ENCODE measurements at regions not wholly inside any gene's neighbourhood (a gene's known extent, or its start where the extent isn't known, plus 50 kb on each side); places are given as distances from the start of the nearest gene placed in this dataset.
"Not testable (repeated sequence)": the region's sequence is repeated elsewhere in the genome, so short reads cannot be mapped to it uniquely, and the experiment has no call there.

GRCh38 chr5:34551911-34552433 is 104.2 kb upstream of the RAI14 start:
- no peaks in the 10 kb centered on the region for H3K9me3 Mint-ChIP-seq
- no peak overlapping the region for H3K27ac Mint-ChIP-seq
- no peaks in the 10 kb centered on the region for H3K36me3 Mint-ChIP-seq (ENCODE audit: insufficient read depth)
- H3K27me3 Mint-ChIP-seq: peaks cover 9 to 14% of the 10 kb centered on the region in 2 donors
- ATAC-seq (replicated peaks): no peak
- H3K4me3 Mint-ChIP-seq: no peak overlapping the region
- no peaks in the 10 kb centered on the region for H3K4me1 Mint-ChIP-seq (ENCODE audit: low read depth in 2 of 2)
- no peak for DNase-seq

- H3K4me1 Mint-ChIP-seq (ENCODE audit: low read depth in 2 of 2): no peaks in the 10 kb centered on the region
- no peak overlapping the region for H3K27ac Mint-ChIP-seq
- no peaks in the 10 kb centered on the region for H3K36me3 Mint-ChIP-seq (ENCODE audit: insufficient read depth)
- ATAC-seq (replicated peaks) (no peak), DNase-seq (no peak)
- no peaks in the 10 kb centered on the region for H3K9me3 Mint-ChIP-seq
- no peak overlapping the region for H3K4me3 Mint-ChIP-seq
- H3K27me3 Mint-ChIP-seq: peaks cover 10 to 12% of the 10 kb centered on the region in 2 donors
These were observed 103.4 kb upstream of the RAI14 start for GRCh38 chr5:34552686-34553085.

- H3K36me3 Mint-ChIP-seq (ENCODE audit: insufficient read depth): no peaks in the 10 kb centered on the region
- H3K27ac Mint-ChIP-seq: no peak overlapping the region
- H3K4me3 Mint-ChIP-seq: no peak overlapping the region
- ATAC-seq (replicated peaks) (no peak), DNase-seq (no peak)
- no peaks in the 10 kb centered on the region for H3K4me1 Mint-ChIP-seq (ENCODE audit: low read depth in 2 of 2)
- H3K9me3 Mint-ChIP-seq: no peaks in the 10 kb centered on the region
- peaks cover 16 to 18% of the 10 kb centered on the region in 2 donors for H3K27me3 Mint-ChIP-seq
These were observed 102.5 kb upstream of the RAI14 start for GRCh38 chr5:34553581-34553980.

GRCh38 chr5:34554641-34555040 is 101.5 kb upstream of the RAI14 start:
- ATAC-seq (replicated peaks): no peak
- H3K27me3 Mint-ChIP-seq: peaks cover 10% of the 10 kb centered on the region in 2 donors
- H3K36me3 Mint-ChIP-seq (ENCODE audit: insufficient read depth): no peaks in the 10 kb centered on the region
- no peak overlapping the region for H3K27ac Mint-ChIP-seq
- H3K4me3 Mint-ChIP-seq: no peak overlapping the region
- no peaks in the 10 kb centered on the region for H3K4me1 Mint-ChIP-seq (ENCODE audit: low read depth in 2 of 2)
- no peaks in the 10 kb centered on the region for H3K9me3 Mint-ChIP-seq
- DNase-seq: no peak

GRCh38 chr5:34555699-34556508 is 100.2 kb upstream of the RAI14 start:
- no peak for ATAC-seq (replicated peaks)
- no peak for DNase-seq
- no peaks in the 10 kb centered on the region for H3K9me3 Mint-ChIP-seq
- H3K36me3 Mint-ChIP-seq (ENCODE audit: insufficient read depth): no peaks in the 10 kb centered on the region
- H3K27ac Mint-ChIP-seq: no peak overlapping the region
- H3K4me1 Mint-ChIP-seq (ENCODE audit: low read depth in 2 of 2): no peaks in the 10 kb centered on the region
- H3K27me3 Mint-ChIP-seq: peaks cover 10% of the 10 kb centered on the region in 2 donors
- no peak overlapping the region for H3K4me3 Mint-ChIP-seq

GRCh38 chr5:34556509-34556782 is 99.7 kb upstream of the RAI14 start:
- no peaks in the 10 kb centered on the region for H3K4me1 Mint-ChIP-seq (ENCODE audit: low read depth in 2 of 2)
- ATAC-seq (replicated peaks): no peak
- peaks cover 10% of the 10 kb centered on the region in 2 donors for H3K27me3 Mint-ChIP-seq
- no peak overlapping the region for H3K4me3 Mint-ChIP-seq
- H3K27ac Mint-ChIP-seq: no peak overlapping the region
- H3K9me3 Mint-ChIP-seq: no peaks in the 10 kb centered on the region
- H3K36me3 Mint-ChIP-seq (ENCODE audit: insufficient read depth): peaks cover 2% of the 10 kb centered on the region
- no peak for DNase-seq

- not testable (repeated sequence) for H3K27ac Mint-ChIP-seq; DNase-seq; H3K36me3 Mint-ChIP-seq (ENCODE audit: insufficient read depth); ATAC-seq (replicated peaks); H3K9me3 Mint-ChIP-seq; H3K4me3 Mint-ChIP-seq; H3K4me1 Mint-ChIP-seq (ENCODE audit: low read depth in 2 of 2)
- peaks cover 17 to 19% of the 10 kb centered on the region in 2 donors for H3K27me3 Mint-ChIP-seq
These were observed 94.5 kb upstream of the RAI14 start for GRCh38 chr5:34561581-34561980.

- no peak overlapping the region for H3K27ac Mint-ChIP-seq
- peaks cover 16 to 21% of the 10 kb centered on the region in 2 donors for H3K27me3 Mint-ChIP-seq
- peaks cover 2% of the 10 kb centered on the region for H3K36me3 Mint-ChIP-seq (ENCODE audit: insufficient read depth)
- no peak overlapping the region for H3K4me3 Mint-ChIP-seq
- ATAC-seq (replicated peaks) (no peak), DNase-seq (no peak)
- no peaks in the 10 kb centered on the region for H3K4me1 Mint-ChIP-seq (ENCODE audit: low read depth in 2 of 2)
- H3K9me3 Mint-ChIP-seq: no peaks in the 10 kb centered on the region
These were observed 93.3 kb upstream of the RAI14 start for GRCh38 chr5:34562791-34563190.

GRCh38 chr5:34563269-34563668 is 92.9 kb upstream of the RAI14 start:
- H3K4me1 Mint-ChIP-seq (ENCODE audit: low read depth in 2 of 2): no peaks in the 10 kb centered on the region
- no peak for DNase-seq
- no peak for ATAC-seq (replicated peaks)
- peaks cover 11 to 16% of the 10 kb centered on the region in 2 donors for H3K27me3 Mint-ChIP-seq
- no peak overlapping the region for H3K27ac Mint-ChIP-seq
- no peak overlapping the region for H3K4me3 Mint-ChIP-seq
- H3K36me3 Mint-ChIP-seq (ENCODE audit: insufficient read depth): peaks cover 2% of the 10 kb centered on the region
- no peaks in the 10 kb centered on the region for H3K9me3 Mint-ChIP-seq

- Mint-ChIP-seq H3K27ac (no peak overlapping the region), H3K4me1 (ENCODE audit: low read depth in 2 of 2) (no peaks in the 10 kb centered on the region), H3K36me3 (ENCODE audit: insufficient read depth) (peaks cover 2% of the 10 kb centered on the region), H3K27me3 (peaks cover 9 to 15% of the 10 kb centered on the region in 2 donors), H3K4me3 (no peak overlapping the region), H3K9me3 (no peaks in the 10 kb centered on the region)
- ATAC-seq (replicated peaks) (no peak), DNase-seq (no peak)
These were observed 92.0 kb upstream of the RAI14 start for GRCh38 chr5:34563931-34564709.

GRCh38 chr5:34564710-34565235 is 91.4 kb upstream of the RAI14 start:
- no peak overlapping the region for H3K4me3 Mint-ChIP-seq
- DNase-seq: no peak
- no peaks in the 10 kb centered on the region for H3K4me1 Mint-ChIP-seq (ENCODE audit: low read depth in 2 of 2)
- H3K36me3 Mint-ChIP-seq (ENCODE audit: insufficient read depth): peaks cover 2% of the 10 kb centered on the region
- peaks cover 9 to 20% of the 10 kb centered on the region in 2 donors for H3K27me3 Mint-ChIP-seq
- no peak for ATAC-seq (replicated peaks)
- no peak overlapping the region for H3K27ac Mint-ChIP-seq
- H3K9me3 Mint-ChIP-seq: no peaks in the 10 kb centered on the region

- no peaks in the 10 kb centered on the region for H3K36me3 Mint-ChIP-seq (ENCODE audit: insufficient read depth)
- no peak overlapping the region for H3K27ac Mint-ChIP-seq
- H3K9me3 Mint-ChIP-seq: no peaks in the 10 kb centered on the region
- peaks cover 14 to 43% of the 10 kb centered on the region in 2 donors for H3K27me3 Mint-ChIP-seq
- DNase-seq: no peak
- H3K4me3 Mint-ChIP-seq: no peak overlapping the region
- no peaks in the 10 kb centered on the region for H3K4me1 Mint-ChIP-seq (ENCODE audit: low read depth in 2 of 2)
- ATAC-seq (replicated peaks): no peak
These were observed 86.0 kb upstream of the RAI14 start for GRCh38 chr5:34570143-34570542.

GRCh38 chr5:34570721-34571676 is 85.1 kb upstream of the RAI14 start:
- peaks cover 13 to 40% of the 10 kb centered on the region in 2 donors for H3K27me3 Mint-ChIP-seq
- no peaks in the 10 kb centered on the region for H3K4me1 Mint-ChIP-seq (ENCODE audit: low read depth in 2 of 2)
- H3K36me3 Mint-ChIP-seq (ENCODE audit: insufficient read depth): no peaks in the 10 kb centered on the region
- ATAC-seq (replicated peaks) (no peak), DNase-seq (no peak)
- H3K9me3 Mint-ChIP-seq: no peaks in the 10 kb centered on the region
- no peak overlapping the region for H3K27ac Mint-ChIP-seq
- no peak overlapping the region for H3K4me3 Mint-ChIP-seq

Data from effector memory CD8-positive, alpha-beta T cell (primary cell).